ENCODE measurements at regions not wholly inside any gene's neighbourhood (a gene's known extent, or its start where the extent isn't known, plus 50 kb on each side); places are given as distances from the start of the nearest gene placed in this dataset.

DNA sequence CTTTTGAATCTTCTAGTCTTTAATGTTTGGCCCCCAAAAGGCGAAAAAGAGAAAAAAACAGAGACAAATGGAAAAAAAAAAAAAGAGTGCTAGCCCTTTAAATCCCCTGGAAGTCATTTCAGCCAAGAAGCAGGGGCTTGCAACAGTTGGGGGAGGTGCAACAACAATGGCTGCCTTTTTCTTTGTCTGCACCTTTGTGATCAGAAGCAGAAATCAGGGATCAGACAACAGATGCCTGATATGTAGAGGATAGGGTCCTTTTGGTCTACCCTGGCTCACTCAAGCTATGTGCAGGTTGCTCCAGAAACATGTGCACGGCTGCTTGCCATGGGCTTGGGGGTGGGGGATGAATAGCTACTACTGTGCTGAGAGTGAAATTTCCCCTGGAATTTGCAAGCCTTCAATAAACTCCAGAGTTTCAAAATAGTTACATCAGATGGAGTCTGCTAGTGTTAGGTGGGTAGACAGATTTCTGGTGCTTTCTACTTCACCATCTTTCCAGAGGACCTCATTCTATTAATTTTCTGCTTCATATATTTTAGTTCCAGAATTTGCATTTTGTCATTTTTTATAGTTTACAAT lies 150.9 kb downstream of the FGF18 start:
- TF ChIP-seq, protein P1, sequence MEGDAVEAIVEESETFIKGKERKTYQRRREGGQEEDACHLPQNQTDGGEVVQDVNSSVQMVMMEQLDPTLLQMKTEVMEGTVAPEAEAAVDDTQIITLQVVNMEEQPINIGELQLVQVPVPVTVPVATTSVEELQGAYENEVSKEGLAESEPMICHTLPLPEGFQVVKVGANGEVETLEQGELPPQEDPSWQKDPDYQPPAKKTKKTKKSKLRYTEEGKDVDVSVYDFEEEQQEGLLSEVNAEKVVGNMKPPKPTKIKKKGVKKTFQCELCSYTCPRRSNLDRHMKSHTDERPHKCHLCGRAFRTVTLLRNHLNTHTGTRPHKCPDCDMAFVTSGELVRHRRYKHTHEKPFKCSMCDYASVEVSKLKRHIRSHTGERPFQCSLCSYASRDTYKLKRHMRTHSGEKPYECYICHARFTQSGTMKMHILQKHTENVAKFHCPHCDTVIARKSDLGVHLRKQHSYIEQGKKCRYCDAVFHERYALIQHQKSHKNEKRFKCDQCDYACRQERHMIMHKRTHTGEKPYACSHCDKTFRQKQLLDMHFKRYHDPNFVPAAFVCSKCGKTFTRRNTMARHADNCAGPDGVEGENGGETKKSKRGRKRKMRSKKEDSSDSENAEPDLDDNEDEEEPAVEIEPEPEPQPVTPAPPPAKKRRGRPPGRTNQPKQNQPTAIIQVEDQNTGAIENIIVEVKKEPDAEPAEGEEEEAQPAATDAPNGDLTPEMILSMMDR (IDR thresholded peaks at IDR 0.05): no peak
- no peak for TF ChIP-seq EZH2 (IDR thresholded peaks at IDR 0.05; ENCODE audit: borderline replicate concordance, insufficient read depth, low read depth, low read length, poor library complexity, severe bottlenecking)
